Activated CD8-positive, alpha-beta T cell treated with anti-CD3 and anti-CD28 coated beads, Interleukin-2, amount 10 ng/mL, durations not matched to agents 7 days and 5 days (primary cell): ENCODE measurements at regions not wholly inside any gene's neighbourhood (a gene's known extent, or its start where the extent isn't known, plus 50 kb on each side); places are given as distances from the start of the nearest gene placed in this dataset.
"Not testable (repeated sequence)": the region's sequence is repeated elsewhere in the genome, so short reads cannot be mapped to it uniquely, and the experiment has no call there.

Experiments
- ATAC-seq: fragments of 150-1000 bp; cut with Tn5 transposase; one replicate; pipeline ENCODE4 v1.10.0; 2021; ENCODE audit warnings: moderate library complexity
- CTCF ChIA-PET: fragments of 350-600 bp; sonication (Branson Sonifier 250); formaldehyde crosslinking; loops from one replicate; lab custom pipeline; 2021; ENCODE audit warnings: antibody characterized with exemption; lab: Charles Lee
- POLR2A ChIA-PET: fragments of 350-600 bp; sonication (Branson Sonifier 250); formaldehyde crosslinking; loops from one replicate; lab custom pipeline; 2021; ENCODE audit warnings: antibody characterized with exemption; lab: Charles Lee
- DNase-seq: peaks from one replicate; pipeline ENCODE4 v3.0.0-alpha.2; 2020
- H3K27ac Mint-ChIP-seq: one replicate; pipeline ENCODE4 v1.8.0; 2021; ENCODE audit warnings: mild to moderate bottlenecking, mixed read lengths
- H3K27me3 Mint-ChIP-seq: one replicate; pipeline ENCODE4 v1.8.0; 2021; ENCODE audit warnings: low read depth, mixed read lengths
- H3K36me3 Mint-ChIP-seq: one replicate; pipeline ENCODE4 v1.8.0; 2021; ENCODE audit warnings: low read depth, mixed read lengths
- H3K4me1 Mint-ChIP-seq: one replicate; pipeline ENCODE4 v1.8.0; 2021; ENCODE audit warnings: low read depth, mixed read lengths
- H3K4me3 Mint-ChIP-seq: one replicate; pipeline ENCODE4 v1.8.0; 2021; ENCODE audit warnings: mild to moderate bottlenecking, mixed read lengths
- H3K9me3 Mint-ChIP-seq: one replicate; pipeline ENCODE4 v1.8.0; 2022; ENCODE audit warnings: mixed read lengths; ENCODE audit not compliant: insufficient read depth

- peaks cover 16% of the 10 kb centered on the region for H3K27me3 Mint-ChIP-seq
- ChIA-PET CTCF (no interaction called here), POLR2A (no interaction called here)
- H3K9me3 Mint-ChIP-seq = no peaks in the 10 kb centered on the region
- H3K27ac Mint-ChIP-seq = no peak overlapping the region
- no peak overlapping the region for H3K4me3 Mint-ChIP-seq
- no peak for ATAC-seq
- H3K36me3 Mint-ChIP-seq = no peaks in the 10 kb centered on the region
- H3K4me1 Mint-ChIP-seq = no peaks in the 10 kb centered on the region
- DNase-seq = no peak
These were observed 426.5 kb upstream of the AKR1E2 start for GRCh38 chr10:4399556-4399955.

GRCh38 chr10:4398602-4399001, 427.4 kb upstream of the AKR1E2 start:
- ChIA-PET POLR2A (no interaction called here), CTCF (no interaction called here)
- ATAC-seq (no peak), DNase-seq (no peak)
- Mint-ChIP-seq H3K4me1 (no peaks in the 10 kb centered on the region), H3K27ac (no peak overlapping the region), H3K9me3 (no peaks in the 10 kb centered on the region), H3K27me3 (peaks cover 12% of the 10 kb centered on the region), H3K36me3 (no peaks in the 10 kb centered on the region), H3K4me3 (no peak overlapping the region)

- H3K4me3 Mint-ChIP-seq = no peak overlapping the region
- H3K27me3 Mint-ChIP-seq = peaks cover 5% of the 10 kb centered on the region
- H3K36me3 Mint-ChIP-seq = no peaks in the 10 kb centered on the region
- ATAC-seq = no peak
- H3K27ac Mint-ChIP-seq = no peak overlapping the region
- no peaks in the 10 kb centered on the region for H3K4me1 Mint-ChIP-seq
- DNase-seq = no peak
- ChIA-PET POLR2A (interaction anchor here (0.7 kb wide), 1 partner anchor 166 kb away, joined by 3 read pairs; no protein-coding TSS in a partner anchor), CTCF (no interaction called here)
- H3K9me3 Mint-ChIP-seq = no peaks in the 10 kb centered on the region
These were observed 428.7 kb upstream of the AKR1E2 start for GRCh38 chr10:4397337-4397736.

GRCh38 chr10:4396401-4397283, 429.4 kb upstream of the AKR1E2 start:
- Mint-ChIP-seq H3K36me3 (no peaks in the 10 kb centered on the region), H3K27ac (no peak overlapping the region), H3K27me3 (peaks cover 5% of the 10 kb centered on the region), H3K9me3 (no peaks in the 10 kb centered on the region), H3K4me1 (no peaks in the 10 kb centered on the region), H3K4me3 (no peak overlapping the region)
- no peak for DNase-seq
- ChIA-PET POLR2A (interaction anchor here (0.7 kb wide), 1 partner anchor 167 kb away, joined by 3 read pairs; no protein-coding TSS in a partner anchor), CTCF (no interaction called here)
- no peak for ATAC-seq

- Mint-ChIP-seq H3K4me1 (no peaks in the 10 kb centered on the region), H3K9me3 (no peaks in the 10 kb centered on the region), H3K36me3 (no peaks in the 10 kb centered on the region), H3K27me3 (peaks cover 6% of the 10 kb centered on the region), H3K4me3 (no peak overlapping the region), H3K27ac (no peak overlapping the region)
- DNase-seq = no peak
- ATAC-seq = no peak
- POLR2A ChIA-PET = no interaction called here
- CTCF ChIA-PET = no interaction called here
These were observed 430.3 kb upstream of the AKR1E2 start for GRCh38 chr10:4395731-4396130.

GRCh38 chr10:4394455-4394854, 431.6 kb upstream of the AKR1E2 start:
- H3K27ac Mint-ChIP-seq, H3K4me3 Mint-ChIP-seq, H3K4me1 Mint-ChIP-seq, H3K9me3 Mint-ChIP-seq, H3K36me3 Mint-ChIP-seq, CTCF ChIA-PET, H3K27me3 Mint-ChIP-seq, POLR2A ChIA-PET, ATAC-seq, DNase-seq: not testable (repeated sequence)

GRCh38 chr10:4391683-4392082, 434.3 kb upstream of the AKR1E2 start:
- Mint-ChIP-seq H3K4me3 (no peak overlapping the region), H3K9me3 (no peaks in the 10 kb centered on the region), H3K36me3 (no peaks in the 10 kb centered on the region), H3K27ac (no peak overlapping the region), H3K4me1 (no peaks in the 10 kb centered on the region), H3K27me3 (peaks cover 10% of the 10 kb centered on the region)
- no peak for DNase-seq
- ChIA-PET CTCF (interaction anchor here (0.6 kb wide), 1 partner anchor 200 kb away, joined by 3 read pairs; no protein-coding TSS in a partner anchor), POLR2A (no interaction called here)
- ATAC-seq = no peak

DNA sequence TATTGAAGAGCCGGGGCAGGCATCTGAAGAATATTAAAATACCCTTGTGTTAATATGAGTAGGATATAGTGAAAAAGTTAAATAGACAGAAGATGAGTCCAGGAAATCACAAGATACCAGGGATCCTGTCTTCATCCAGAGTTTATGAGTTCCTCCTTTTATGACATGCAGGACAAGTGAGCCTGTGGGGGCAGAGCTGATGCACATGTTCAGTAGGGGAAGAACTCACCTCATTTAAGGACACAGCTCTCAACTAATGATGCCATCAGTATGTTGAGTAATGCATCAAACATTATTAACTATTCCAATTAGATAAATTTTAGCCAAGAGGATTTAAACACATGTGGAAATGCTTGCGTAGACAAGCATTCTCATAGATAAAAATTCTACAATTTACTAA, 435.8 kb upstream of the AKR1E2 start:
- H3K4me3 Mint-ChIP-seq = no peak overlapping the region
- POLR2A ChIA-PET = no interaction called here
- H3K4me1 Mint-ChIP-seq = no peaks in the 10 kb centered on the region
- no peaks in the 10 kb centered on the region for H3K36me3 Mint-ChIP-seq
- ATAC-seq (no peak), DNase-seq (no peak)
- no peak overlapping the region for H3K27ac Mint-ChIP-seq
- H3K9me3 Mint-ChIP-seq = no peaks in the 10 kb centered on the region
- H3K27me3 Mint-ChIP-seq = peaks cover 13% of the 10 kb centered on the region
- CTCF ChIA-PET = no interaction called here

- no peak overlapping the region for H3K4me3 Mint-ChIP-seq
- no peaks in the 10 kb centered on the region for H3K4me1 Mint-ChIP-seq
- ATAC-seq (no peak), DNase-seq (no peak)
- H3K9me3 Mint-ChIP-seq = no peaks in the 10 kb centered on the region
- no peaks in the 10 kb centered on the region for H3K36me3 Mint-ChIP-seq
- no peak overlapping the region for H3K27ac Mint-ChIP-seq
- ChIA-PET CTCF (no interaction called here), POLR2A (no interaction called here)
- H3K27me3 Mint-ChIP-seq = peaks cover 20% of the 10 kb centered on the region
These were observed 440.7 kb upstream of the AKR1E2 start for GRCh38 chr10:4385231-4385870.

DNA sequence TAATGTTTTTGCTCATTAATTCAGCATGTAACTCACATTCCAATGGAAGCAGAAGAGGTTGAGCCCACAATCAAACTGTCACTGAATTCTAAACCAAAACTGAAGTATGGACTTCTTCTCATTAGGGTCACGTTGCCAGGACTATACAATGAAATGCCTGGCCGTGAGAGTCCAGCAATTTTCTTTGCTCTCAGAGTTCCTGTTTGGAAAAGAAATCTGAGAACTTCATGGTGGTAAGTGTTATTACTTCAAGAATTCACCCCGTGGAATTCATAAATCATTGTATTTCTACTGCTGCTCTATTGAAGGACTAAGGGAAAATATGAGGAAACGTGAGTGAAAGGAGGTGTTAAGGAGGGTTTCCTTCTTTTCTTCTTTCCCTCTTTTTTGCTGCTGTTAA, 441.8 kb upstream of the AKR1E2 start:
- H3K27me3 Mint-ChIP-seq = peaks cover 20% of the 10 kb centered on the region
- CTCF ChIA-PET = no interaction called here
- H3K9me3 Mint-ChIP-seq = no peaks in the 10 kb centered on the region
- H3K4me3 Mint-ChIP-seq = no peak overlapping the region
- no peaks in the 10 kb centered on the region for H3K4me1 Mint-ChIP-seq
- DNase-seq (no peak), ATAC-seq (no peak)
- no peaks in the 10 kb centered on the region for H3K36me3 Mint-ChIP-seq
- POLR2A ChIA-PET = no interaction called here
- H3K27ac Mint-ChIP-seq = no peak overlapping the region

DNA sequence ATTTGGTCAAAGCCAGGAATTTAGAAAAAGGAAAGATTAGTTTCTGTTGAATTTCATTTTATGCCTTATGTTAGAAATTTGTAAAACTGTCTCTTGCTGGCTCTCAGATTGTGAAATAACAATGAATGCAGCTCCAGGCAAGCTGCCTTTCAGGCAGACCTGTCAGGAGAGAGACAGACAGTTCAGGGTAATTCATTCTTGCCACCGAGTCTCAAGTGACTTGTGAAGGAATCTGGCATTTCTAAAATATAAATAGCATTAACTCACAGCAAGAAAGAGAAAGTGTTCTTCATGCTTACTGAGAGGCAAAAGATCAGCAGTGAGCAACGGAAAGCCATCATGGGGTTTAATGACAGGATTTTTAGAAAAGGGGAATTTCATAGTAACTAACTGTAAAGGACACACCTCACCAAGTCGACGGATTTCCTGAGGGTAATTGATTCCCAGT, 442.3 kb upstream of the AKR1E2 start:
- ATAC-seq (no peak), DNase-seq (no peak)
- no peak overlapping the region for H3K4me3 Mint-ChIP-seq
- CTCF ChIA-PET = no interaction called here
- H3K9me3 Mint-ChIP-seq = no peaks in the 10 kb centered on the region
- POLR2A ChIA-PET = no interaction called here
- H3K4me1 Mint-ChIP-seq = no peaks in the 10 kb centered on the region
- H3K27ac Mint-ChIP-seq = no peak overlapping the region
- no peaks in the 10 kb centered on the region for H3K36me3 Mint-ChIP-seq
- H3K27me3 Mint-ChIP-seq = peaks cover 17% of the 10 kb centered on the region

GRCh38 chr10:4382811-4383210, 443.2 kb upstream of the AKR1E2 start:
- H3K27me3 Mint-ChIP-seq = peaks cover 14% of the 10 kb centered on the region
- no peaks in the 10 kb centered on the region for H3K9me3 Mint-ChIP-seq
- no peaks in the 10 kb centered on the region for H3K36me3 Mint-ChIP-seq
- H3K4me3 Mint-ChIP-seq = no peak overlapping the region
- H3K4me1 Mint-ChIP-seq = no peaks in the 10 kb centered on the region
- ChIA-PET POLR2A (no interaction called here), CTCF (no interaction called here)
- no peak for DNase-seq
- no peak for ATAC-seq
- H3K27ac Mint-ChIP-seq = no peak overlapping the region
